Activated CD4-positive, alpha-beta T cell treated with anti-CD3 and anti-CD28 coated beads for 36 hours (primary cell): ENCODE measurements at regions not wholly inside any gene's neighbourhood (a gene's known extent, or its start where the extent isn't known, plus 50 kb on each side); places are given as distances from the start of the nearest gene placed in this dataset.

Experiments used
- ATAC-seq: fragments of 200-7000 bp; cut with Tn5 transposase; one replicate; pipeline ENCODE4 v1.10.0; 2021; ENCODE audit warnings: mild to moderate bottlenecking, moderate library complexity
- CTCF ChIA-PET: fragments of 350-600 bp; sonication (Branson Sonifier 250); formaldehyde crosslinking; loops from one replicate; lab custom pipeline; 2021; ENCODE audit warnings: antibody characterized with exemption; lab: Charles Lee
- POLR2A ChIA-PET: fragments of 350-600 bp; sonication (Branson Sonifier 250); formaldehyde crosslinking; loops from one replicate; lab custom pipeline; 2021; ENCODE audit warnings: antibody characterized with exemption, inconsistent platforms; lab: Charles Lee
- DNase-seq: peaks from one replicate; pipeline ENCODE4 v3.0.0-alpha.2; 2020
- H3K27ac Mint-ChIP-seq: one replicate; pipeline ENCODE4 v1.8.0; 2021; ENCODE audit warnings: mixed read lengths
- H3K27me3 Mint-ChIP-seq: one replicate; pipeline ENCODE4 v1.8.0; 2021; ENCODE audit warnings: mixed read lengths
- H3K36me3 Mint-ChIP-seq: one replicate; pipeline ENCODE4 v1.8.0; 2021; ENCODE audit warnings: low read depth, mixed read lengths
- H3K4me1 Mint-ChIP-seq: one replicate; pipeline ENCODE4 v1.8.0; 2021; ENCODE audit warnings: mixed read lengths
- H3K4me3 Mint-ChIP-seq: one replicate; pipeline ENCODE4 v1.8.0; 2021; ENCODE audit warnings: mild to moderate bottlenecking, moderate library complexity, mixed read lengths
- H3K9me3 Mint-ChIP-seq: one replicate; pipeline ENCODE4 v1.8.0; 2021; ENCODE audit warnings: low read depth, mixed read lengths
- intact Hi-C, 2 experiments: fragments of 100-400 bp; cut with DNase I in 1 of 2; cut with micrococcal nuclease in 1 of 2; formaldehyde crosslinking; loops; one replicate each; pipeline versions ENCODE4 v1.14.2 to v1.15.1; 2022 to 2024; cut with DNase I, micrococcal nuclease

GRCh38 chr1:187408212-187409004, 579.7 kb downstream of the PLA2G4A start:
- intact Hi-C loops = no loop called here
- no peaks in the 10 kb centered on the region for H3K36me3 Mint-ChIP-seq
- no peak overlapping the region for H3K27ac Mint-ChIP-seq
- no peak overlapping the region for H3K4me3 Mint-ChIP-seq
- ATAC-seq (no peak), DNase-seq (no peak)
- peaks cover 5% of the 10 kb centered on the region for H3K9me3 Mint-ChIP-seq
- no peaks in the 10 kb centered on the region for H3K27me3 Mint-ChIP-seq
- POLR2A ChIA-PET = no interaction called here
- peaks cover 2% of the 10 kb centered on the region for H3K4me1 Mint-ChIP-seq
- CTCF ChIA-PET = no interaction called here

GRCh38 chr1:187409341-187409740, 580.6 kb downstream of the PLA2G4A start:
- no peak overlapping the region for H3K27ac Mint-ChIP-seq
- H3K4me3 Mint-ChIP-seq = no peak overlapping the region
- no peaks in the 10 kb centered on the region for H3K27me3 Mint-ChIP-seq
- peaks cover 2% of the 10 kb centered on the region for H3K4me1 Mint-ChIP-seq
- no peak for ATAC-seq
- H3K9me3 Mint-ChIP-seq = peaks cover 5% of the 10 kb centered on the region
- CTCF ChIA-PET = no interaction called here
- no peak for DNase-seq
- intact Hi-C loops = no loop called here
- H3K36me3 Mint-ChIP-seq = no peaks in the 10 kb centered on the region
- POLR2A ChIA-PET = no interaction called here

- CTCF ChIA-PET = no interaction called here
- Mint-ChIP-seq H3K36me3 (no peaks in the 10 kb centered on the region), H3K27me3 (no peaks in the 10 kb centered on the region), H3K9me3 (peaks cover 5% of the 10 kb centered on the region), H3K4me1 (peaks cover 2% of the 10 kb centered on the region), H3K4me3 (no peak overlapping the region), H3K27ac (no peak overlapping the region)
- POLR2A ChIA-PET = no interaction called here
- no peak for ATAC-seq
- DNase-seq = no peak
- intact Hi-C loops = loop anchor here in 1 of 2 experiments (5.0 kb wide), 1 partner anchor 51 kb away; no protein-coding TSS in a partner anchor
Observed at GRCh38 chr1:187411118-187411517, 582.4 kb downstream of the PLA2G4A start.

GRCh38 chr1:187413405-187414169, 584.8 kb downstream of the PLA2G4A start:
- H3K27ac Mint-ChIP-seq = no peak overlapping the region
- POLR2A ChIA-PET = no interaction called here
- DNase-seq = no peak
- ATAC-seq = no peak
- H3K27me3 Mint-ChIP-seq = no peaks in the 10 kb centered on the region
- CTCF ChIA-PET = interaction anchor here (1.1 kb wide), 1 partner anchor 95 kb away, joined by 3 read pairs; no protein-coding TSS in a partner anchor
- intact Hi-C loops = loop anchor here in 1 of 2 experiments (5.0 kb wide), 1 partner anchor 49 kb away; no protein-coding TSS in a partner anchor
- peaks cover 2% of the 10 kb centered on the region for H3K4me1 Mint-ChIP-seq
- H3K36me3 Mint-ChIP-seq = no peaks in the 10 kb centered on the region
- peaks cover 5% of the 10 kb centered on the region for H3K9me3 Mint-ChIP-seq
- H3K4me3 Mint-ChIP-seq = no peak overlapping the region

- intact Hi-C loops = no loop called here
- no peaks in the 10 kb centered on the region for H3K27me3 Mint-ChIP-seq
- no peaks in the 10 kb centered on the region for H3K36me3 Mint-ChIP-seq
- H3K4me1 Mint-ChIP-seq = no peaks in the 10 kb centered on the region
- H3K4me3 Mint-ChIP-seq = no peak overlapping the region
- H3K9me3 Mint-ChIP-seq = no peaks in the 10 kb centered on the region
- POLR2A ChIA-PET = no interaction called here
- no peak overlapping the region for H3K27ac Mint-ChIP-seq
- CTCF ChIA-PET = no interaction called here
- DNase-seq (no peak), ATAC-seq (no peak)
Observed at GRCh38 chr1:187415065-187415464, 586.3 kb downstream of the PLA2G4A start.

GRCh38 chr1:187417520-187417919, 588.8 kb downstream of the PLA2G4A start:
- no peaks in the 10 kb centered on the region for H3K9me3 Mint-ChIP-seq
- intact Hi-C loops = no loop called here

GRCh38 chr1:187433598-187433997, 604.8 kb downstream of the PLA2G4A start:
- DNase-seq = no peak
- Mint-ChIP-seq H3K9me3 (no peaks in the 10 kb centered on the region), H3K27me3 (no peaks in the 10 kb centered on the region), H3K36me3 (no peaks in the 10 kb centered on the region), H3K4me1 (no peaks in the 10 kb centered on the region), H3K4me3 (no peak overlapping the region), H3K27ac (no peak overlapping the region)
- intact Hi-C loops = no loop called here
- no peak for ATAC-seq
- POLR2A ChIA-PET = no interaction called here
- CTCF ChIA-PET = interaction anchor here (1.0 to 1.9 kb wide), 2 partner anchors 12 to 190 kb away, joined by 3 to 4 read pairs; no protein-coding TSS in a partner anchor

More at GRCh38 chr1:187417520-187417919, 588.8 kb downstream of the PLA2G4A start:
- Mint-ChIP-seq H3K27me3 (no peaks in the 10 kb centered on the region), H3K4me3 (no peak overlapping the region), H3K4me1 (no peaks in the 10 kb centered on the region), H3K36me3 (no peaks in the 10 kb centered on the region), H3K27ac (no peak overlapping the region)
- POLR2A ChIA-PET = no interaction called here
- DNase-seq = no peak
- CTCF ChIA-PET = no interaction called here
- ATAC-seq = no peak

- CTCF ChIA-PET = no interaction called here
- Mint-ChIP-seq H3K27ac (no peak overlapping the region), H3K4me3 (no peak overlapping the region), H3K9me3 (peaks cover 5% of the 10 kb centered on the region), H3K27me3 (no peaks in the 10 kb centered on the region), H3K4me1 (no peaks in the 10 kb centered on the region), H3K36me3 (no peaks in the 10 kb centered on the region)
- no peak for DNase-seq
- intact Hi-C loops = no loop called here
- POLR2A ChIA-PET = no interaction called here
- ATAC-seq = no peak
Observed at GRCh38 chr1:187442603-187443002, 613.9 kb downstream of the PLA2G4A start.

GRCh38 chr1:187443939-187444338, 615.2 kb downstream of the PLA2G4A start:
- intact Hi-C loops = no loop called here
- ATAC-seq = no peak

GRCh38 chr1:187445066-187445465, 616.3 kb downstream of the PLA2G4A start:
- ATAC-seq (no peak), DNase-seq (no peak)
- ChIA-PET POLR2A (no interaction called here), CTCF (interaction anchor here (0.9 kb wide), 1 partner anchor 11 kb away, joined by 4 read pairs; no protein-coding TSS in a partner anchor)
- H3K36me3 Mint-ChIP-seq = no peaks in the 10 kb centered on the region
- no peaks in the 10 kb centered on the region for H3K4me1 Mint-ChIP-seq
- no peaks in the 10 kb centered on the region for H3K27me3 Mint-ChIP-seq
- intact Hi-C loops = no loop called here
- no peak overlapping the region for H3K27ac Mint-ChIP-seq
- no peak overlapping the region for H3K4me3 Mint-ChIP-seq
- peaks cover 5% of the 10 kb centered on the region for H3K9me3 Mint-ChIP-seq

More at GRCh38 chr1:187443939-187444338, 615.2 kb downstream of the PLA2G4A start:
- CTCF ChIA-PET = no interaction called here
- POLR2A ChIA-PET = no interaction called here
- Mint-ChIP-seq H3K27me3 (no peaks in the 10 kb centered on the region), H3K4me3 (no peak overlapping the region), H3K9me3 (peaks cover 5% of the 10 kb centered on the region), H3K36me3 (no peaks in the 10 kb centered on the region), H3K4me1 (no peaks in the 10 kb centered on the region), H3K27ac (no peak overlapping the region)
- DNase-seq = no peak

- intact Hi-C loops = no loop called here
- Mint-ChIP-seq H3K4me1 (no peaks in the 10 kb centered on the region), H3K9me3 (peaks cover 2% of the 10 kb centered on the region), H3K36me3 (no peaks in the 10 kb centered on the region), H3K4me3 (no peak overlapping the region), H3K27me3 (no peaks in the 10 kb centered on the region), H3K27ac (no peak overlapping the region)
- DNase-seq (no peak), ATAC-seq (no peak)
- CTCF ChIA-PET = no interaction called here
- POLR2A ChIA-PET = no interaction called here
Observed at GRCh38 chr1:187451238-187451637, 622.5 kb downstream of the PLA2G4A start.
